HG02981 (cell line): ENCODE measurements at regions not wholly inside any gene's neighbourhood (a gene's known extent, or its start where the extent isn't known, plus 50 kb on each side); places are given as distances from the start of the nearest gene placed in this dataset.

Experiments used
- ATAC-seq: cut with Tn5 transposase; IDR thresholded peaks from one replicate; pipeline ENCODE4 v1.9.1; 2021; ENCODE audit warnings: mild to moderate bottlenecking, moderate library complexity; ENCODE audit not compliant: unreplicated experiment

GRCh38 chr9:107161338-107161737, 121.7 kb upstream of the RAD23B start:
- no peak for ATAC-seq

GRCh38 chr9:107163370-107163769, 119.7 kb upstream of the RAD23B start:
- ATAC-seq, result no peak

GRCh38 chr9:107169796-107170195, 113.3 kb upstream of the RAD23B start:
- no peak for ATAC-seq

- no peak for ATAC-seq
Observed at GRCh38 chr9:107170801-107171200, 112.3 kb upstream of the RAD23B start.

- ATAC-seq, result peak; percentile 70
Observed at GRCh38 chr9:107172160-107172978, 110.7 kb upstream of the RAD23B start.

GRCh38 chr9:107172979-107173347, 110.1 kb upstream of the RAD23B start:
- peak; percentile 30 for ATAC-seq

- no peak for ATAC-seq
Observed at GRCh38 chr9:107173422-107174180, 109.5 kb upstream of the RAD23B start.

GRCh38 chr9:107174441-107174840, 108.6 kb upstream of the RAD23B start:
- ATAC-seq, result no peak

GRCh38 chr9:107175041-107175440, 108.0 kb upstream of the RAD23B start:
- ATAC-seq, result no peak

- no peak for ATAC-seq
Observed at GRCh38 chr9:107175816-107176435, 107.2 kb upstream of the RAD23B start.

- no peak for ATAC-seq
Observed at GRCh38 chr9:107176436-107177151, 106.5 kb upstream of the RAD23B start.

- ATAC-seq, result no peak
Observed at GRCh38 chr9:107177243-107177839, 105.7 kb upstream of the RAD23B start.

GRCh38 chr9:107177857-107178256, 105.2 kb upstream of the RAD23B start:
- no peak for ATAC-seq

GRCh38 chr9:107178293-107178692, 104.8 kb upstream of the RAD23B start:
- no peak for ATAC-seq

- ATAC-seq, result no peak
Observed at GRCh38 chr9:107180206-107180605, 102.9 kb upstream of the RAD23B start.

GRCh38 chr9:107183176-107183575, 99.9 kb upstream of the RAD23B start:
- ATAC-seq, result no peak

GRCh38 chr9:107188376-107188775, 94.7 kb upstream of the RAD23B start:
- ATAC-seq, result no peak

- ATAC-seq, result no peak
Observed at GRCh38 chr9:107190061-107190935, 92.8 kb upstream of the RAD23B start.

GRCh38 chr9:107190936-107191290, 92.2 kb upstream of the RAD23B start:
- ATAC-seq, result no peak

- ATAC-seq, result no peak
Observed at GRCh38 chr9:107193251-107193650, 89.8 kb upstream of the RAD23B start.
